ENCODE measurements at regions not wholly inside any gene's neighbourhood (a gene's known extent, or its start where the extent isn't known, plus 50 kb on each side); places are given as distances from the start of the nearest gene placed in this dataset.

DNA sequence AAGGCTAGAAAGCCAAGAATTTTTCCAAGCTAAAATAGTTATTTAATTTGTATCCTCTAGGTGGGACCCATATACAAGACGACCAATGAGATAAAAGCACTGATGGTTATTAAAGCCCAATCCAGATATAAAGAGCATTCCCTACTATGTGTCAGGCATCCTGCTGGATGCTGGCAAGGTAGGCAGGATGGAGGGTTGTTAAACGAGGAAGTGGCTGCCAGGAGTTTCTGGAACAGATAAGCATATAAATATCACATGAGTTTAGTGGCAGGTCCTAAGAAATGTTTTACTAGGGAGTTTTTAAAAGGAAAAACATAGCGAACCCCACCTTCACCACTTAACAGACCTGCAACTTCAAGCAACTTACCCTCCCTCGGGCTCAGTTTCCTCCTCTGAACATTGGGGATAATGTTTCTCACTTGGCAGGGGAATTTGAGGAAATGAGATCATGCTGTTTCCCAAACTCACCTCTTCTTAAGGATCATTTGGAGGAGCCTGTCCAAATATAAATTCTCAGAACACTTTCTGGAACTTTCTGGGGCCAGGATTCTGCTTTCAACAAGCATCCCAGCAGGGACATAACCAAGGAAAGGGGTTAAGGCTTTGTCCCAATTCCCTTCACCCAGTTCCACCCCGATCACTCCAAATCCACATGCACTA is 94.3 kb upstream of the LDB2 start (continued):
- TF ChIP-seq TAF1 (IDR thresholded peaks at IDR 0.05; ENCODE audit: borderline replicate concordance, low read depth, low read length) (no peak), WRNIP1 (IDR thresholded peaks at IDR 0.05; ENCODE audit: borderline replicate concordance, low read depth, low read length) (no peak)

DNA sequence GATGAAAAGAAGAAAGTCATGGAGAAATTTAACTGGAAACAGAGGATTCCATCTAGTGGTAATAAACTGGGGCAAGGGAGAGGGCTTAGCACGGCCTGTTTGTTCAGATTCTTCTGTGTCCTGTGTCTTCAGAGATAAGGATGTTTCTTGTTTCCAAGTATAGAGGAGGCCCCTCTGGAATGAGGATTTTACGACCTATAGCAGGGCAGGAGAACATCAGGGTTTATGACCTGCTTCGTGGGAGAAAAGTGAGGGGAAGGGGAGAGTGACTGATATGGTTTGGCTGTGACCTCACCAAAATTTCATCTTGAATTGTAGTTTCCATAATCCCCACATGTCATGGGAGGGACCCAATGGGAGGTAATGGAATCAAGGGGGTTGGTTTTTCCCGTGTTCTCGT is 93.0 kb upstream of the LDB2 start:
- Histone ChIP-seq H3K27me3 (replicated peaks in 1 of 2; ENCODE audit: control insufficient read depth in 2 of 2, insufficient read depth in 2 of 2, low read length in 1 of 2) (no peaks in the 10 kb centered on the region), H3K36me3 (ENCODE audit: control insufficient read depth in 2 of 2, insufficient read depth in 2 of 2, low read length in 1 of 2) (no peaks in the 10 kb centered on the region), H3K4me1 (ENCODE audit: control insufficient read depth, insufficient read depth, low read length) (no peaks in the 10 kb centered on the region), H3K4me2 (ENCODE audit: control insufficient read depth, insufficient read depth) (no peak overlapping the region), H4K20me1 (ENCODE audit: control insufficient read depth, insufficient read depth) (no peaks in the 10 kb centered on the region), H3K27ac (ENCODE audit: control insufficient read depth, insufficient read depth) (no peak overlapping the region), H3K9me3 (replicated peaks; ENCODE audit: control insufficient read depth, insufficient read depth, low read length) (no peaks in the 10 kb centered on the region), H3K9ac (ENCODE audit: control insufficient read depth, insufficient read depth, low read length) (no peak overlapping the region), H2AFZ (ENCODE audit: control insufficient read depth, low read depth, low read length) (no peak overlapping the region), H3K4me3 (no peak overlapping the region), H3K79me2 (ENCODE audit: control insufficient read depth, insufficient read depth, low read length) (no peaks in the 10 kb centered on the region)
- BruUV-seq (replicated peaks): no TSS peak
- ATAC-seq (no peak), DNase-seq (ENCODE audit: low read depth, low spot score) (no peak), FAIRE-seq (no peak)
- intact Hi-C loops (cut with micrococcal nuclease; ENCODE audit: unreplicated experiment) (no loop called here), in situ Hi-C loops (cut with MboI) (no loop called here)
- ChIA-PET SMC1A (ENCODE audit: uncharacterized antibody, unreplicated experiment) (no interaction called here), RAD21 (ENCODE audit: unreplicated experiment) (no interaction called here), CTCF (no interaction called here), POLR2A (no interaction called here)
- 0% methylated on average over 5 of the region's 5 CpGs for WGBS (ENCODE audit: insufficient coverage, insufficient replicate concordance, low lambda C conversion rate, missing lambda C conversion rate)
- no peak for TF ChIP-seq YY1 (IDR thresholded peaks at IDR 0.05; ENCODE audit: low read depth, low read length)
- TF ChIP-seq, protein P1, sequence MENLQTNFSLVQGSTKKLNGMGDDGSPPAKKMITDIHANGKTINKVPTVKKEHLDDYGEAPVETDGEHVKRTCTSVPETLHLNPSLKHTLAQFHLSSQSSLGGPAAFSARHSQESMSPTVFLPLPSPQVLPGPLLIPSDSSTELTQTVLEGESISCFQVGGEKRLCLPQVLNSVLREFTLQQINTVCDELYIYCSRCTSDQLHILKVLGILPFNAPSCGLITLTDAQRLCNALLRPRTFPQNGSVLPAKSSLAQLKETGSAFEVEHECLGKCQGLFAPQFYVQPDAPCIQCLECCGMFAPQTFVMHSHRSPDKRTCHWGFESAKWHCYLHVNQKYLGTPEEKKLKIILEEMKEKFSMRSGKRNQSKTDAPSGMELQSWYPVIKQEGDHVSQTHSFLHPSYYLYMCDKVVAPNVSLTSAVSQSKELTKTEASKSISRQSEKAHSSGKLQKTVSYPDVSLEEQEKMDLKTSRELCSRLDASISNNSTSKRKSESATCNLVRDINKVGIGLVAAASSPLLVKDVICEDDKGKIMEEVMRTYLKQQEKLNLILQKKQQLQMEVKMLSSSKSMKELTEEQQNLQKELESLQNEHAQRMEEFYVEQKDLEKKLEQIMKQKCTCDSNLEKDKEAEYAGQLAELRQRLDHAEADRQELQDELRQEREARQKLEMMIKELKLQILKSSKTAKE (IDR thresholded peaks at IDR 0.05; ENCODE audit: low read depth, poor library complexity, severe bottlenecking): no peak
- TF ChIP-seq NR2C1 (IDR thresholded peaks at IDR 0.05): no peak
- TF ChIP-seq FOXM1 (IDR thresholded peaks at IDR 0.05; ENCODE audit: low read depth, low read length): no peak
- no peak for TF ChIP-seq LARP7 (IDR thresholded peaks at IDR 0.05)
- TF ChIP-seq MYB (IDR thresholded peaks at IDR 0.05; ENCODE audit: borderline replicate concordance, low read depth, low read length): no peak
- no peak for TF ChIP-seq CHD1 (IDR thresholded peaks at IDR 0.05; ENCODE audit: low read depth, low read length)
- TF ChIP-seq RAD21 (IDR thresholded peaks at IDR 0.05; ENCODE audit: insufficient read depth, low read depth, low read length): no peak
- no peak for TF ChIP-seq ZNF217 (IDR thresholded peaks at IDR 0.05)
- TF ChIP-seq, protein P2, sequence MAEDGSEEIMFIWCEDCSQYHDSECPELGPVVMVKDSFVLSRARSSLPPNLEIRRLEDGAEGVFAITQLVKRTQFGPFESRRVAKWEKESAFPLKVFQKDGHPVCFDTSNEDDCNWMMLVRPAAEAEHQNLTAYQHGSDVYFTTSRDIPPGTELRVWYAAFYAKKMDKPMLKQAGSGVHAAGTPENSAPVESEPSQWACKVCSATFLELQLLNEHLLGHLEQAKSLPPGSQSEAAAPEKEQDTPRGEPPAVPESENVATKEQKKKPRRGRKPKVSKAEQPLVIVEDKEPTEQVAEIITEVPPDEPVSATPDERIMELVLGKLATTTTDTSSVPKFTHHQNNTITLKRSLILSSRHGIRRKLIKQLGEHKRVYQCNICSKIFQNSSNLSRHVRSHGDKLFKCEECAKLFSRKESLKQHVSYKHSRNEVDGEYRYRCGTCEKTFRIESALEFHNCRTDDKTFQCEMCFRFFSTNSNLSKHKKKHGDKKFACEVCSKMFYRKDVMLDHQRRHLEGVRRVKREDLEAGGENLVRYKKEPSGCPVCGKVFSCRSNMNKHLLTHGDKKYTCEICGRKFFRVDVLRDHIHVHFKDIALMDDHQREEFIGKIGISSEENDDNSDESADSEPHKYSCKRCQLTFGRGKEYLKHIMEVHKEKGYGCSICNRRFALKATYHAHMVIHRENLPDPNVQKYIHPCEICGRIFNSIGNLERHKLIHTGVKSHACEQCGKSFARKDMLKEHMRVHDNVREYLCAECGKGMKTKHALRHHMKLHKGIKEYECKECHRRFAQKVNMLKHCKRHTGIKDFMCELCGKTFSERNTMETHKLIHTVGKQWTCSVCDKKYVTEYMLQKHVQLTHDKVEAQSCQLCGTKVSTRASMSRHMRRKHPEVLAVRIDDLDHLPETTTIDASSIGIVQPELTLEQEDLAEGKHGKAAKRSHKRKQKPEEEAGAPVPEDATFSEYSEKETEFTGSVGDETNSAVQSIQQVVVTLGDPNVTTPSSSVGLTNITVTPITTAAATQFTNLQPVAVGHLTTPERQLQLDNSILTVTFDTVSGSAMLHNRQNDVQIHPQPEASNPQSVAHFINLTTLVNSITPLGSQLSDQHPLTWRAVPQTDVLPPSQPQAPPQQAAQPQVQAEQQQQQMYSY (CRISPR knock-in tag; IDR thresholded peaks at IDR 0.05): no peak
- no peak for TF ChIP-seq RBBP5 (conservative IDR thresholded peaks at IDR 0.05)
- no peak for TF ChIP-seq EP300 (IDR thresholded peaks at IDR 0.05; ENCODE audit: borderline replicate concordance in 1 of 2, control insufficient read depth in 1 of 2, low read depth in 2 of 2, low read length in 2 of 2)
- TF ChIP-seq NFYA (IDR thresholded peaks at IDR 0.05; ENCODE audit: borderline replicate concordance, low read depth, low read length): no peak
- TF ChIP-seq, protein P3, sequence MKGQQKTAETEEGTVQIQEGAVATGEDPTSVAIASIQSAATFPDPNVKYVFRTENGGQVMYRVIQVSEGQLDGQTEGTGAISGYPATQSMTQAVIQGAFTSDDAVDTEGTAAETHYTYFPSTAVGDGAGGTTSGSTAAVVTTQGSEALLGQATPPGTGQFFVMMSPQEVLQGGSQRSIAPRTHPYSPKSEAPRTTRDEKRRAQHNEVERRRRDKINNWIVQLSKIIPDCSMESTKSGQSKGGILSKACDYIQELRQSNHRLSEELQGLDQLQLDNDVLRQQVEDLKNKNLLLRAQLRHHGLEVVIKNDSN (IDR thresholded peaks at IDR 0.05; ENCODE audit: borderline replicate concordance, extremely low read length, insufficient read depth, low read depth, low read length): no peak
- no peak for TF ChIP-seq KDM1A (IDR thresholded peaks at IDR 0.05; ENCODE audit: borderline replicate concordance)
- no peak for TF ChIP-seq BACH1 (IDR thresholded peaks at IDR 0.05; ENCODE audit: borderline replicate concordance)
